GM12874 (cell line): ENCODE measurements at regions not wholly inside any gene's neighbourhood (a gene's known extent, or its start where the extent isn't known, plus 50 kb on each side); places are given as distances from the start of the nearest gene placed in this dataset.

Experiments
- TF ChIP-seq, protein P1 (sequence below): IDR thresholded peaks from 2 replicates; pipeline ENCODE4 v1.5.1; 2011; ENCODE audit warnings: low read depth, mild to moderate bottlenecking, control low read depth, low read length, moderate library complexity; ENCODE audit not compliant: insufficient read depth

DNA sequence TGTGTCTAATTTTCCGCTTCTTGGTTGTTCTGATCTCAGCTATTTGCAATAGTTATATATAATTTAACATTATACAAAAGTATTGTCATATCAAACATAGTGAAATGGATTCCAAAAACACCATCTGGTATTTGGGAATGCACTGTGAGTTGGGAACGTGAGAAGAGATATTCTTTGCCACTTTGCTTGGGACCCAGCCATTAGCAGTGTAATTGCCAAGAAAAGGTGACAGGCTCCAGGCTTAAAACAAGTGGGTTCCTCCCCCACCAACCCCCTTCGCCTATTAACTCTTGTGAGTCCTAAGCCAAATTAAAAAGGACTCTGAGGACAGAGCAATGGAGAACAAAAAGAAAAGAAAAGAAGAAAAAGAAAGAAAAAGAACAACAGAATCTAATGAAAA lies 186.7 kb upstream of the NFIA start:
- TF ChIP-seq, protein P1, sequence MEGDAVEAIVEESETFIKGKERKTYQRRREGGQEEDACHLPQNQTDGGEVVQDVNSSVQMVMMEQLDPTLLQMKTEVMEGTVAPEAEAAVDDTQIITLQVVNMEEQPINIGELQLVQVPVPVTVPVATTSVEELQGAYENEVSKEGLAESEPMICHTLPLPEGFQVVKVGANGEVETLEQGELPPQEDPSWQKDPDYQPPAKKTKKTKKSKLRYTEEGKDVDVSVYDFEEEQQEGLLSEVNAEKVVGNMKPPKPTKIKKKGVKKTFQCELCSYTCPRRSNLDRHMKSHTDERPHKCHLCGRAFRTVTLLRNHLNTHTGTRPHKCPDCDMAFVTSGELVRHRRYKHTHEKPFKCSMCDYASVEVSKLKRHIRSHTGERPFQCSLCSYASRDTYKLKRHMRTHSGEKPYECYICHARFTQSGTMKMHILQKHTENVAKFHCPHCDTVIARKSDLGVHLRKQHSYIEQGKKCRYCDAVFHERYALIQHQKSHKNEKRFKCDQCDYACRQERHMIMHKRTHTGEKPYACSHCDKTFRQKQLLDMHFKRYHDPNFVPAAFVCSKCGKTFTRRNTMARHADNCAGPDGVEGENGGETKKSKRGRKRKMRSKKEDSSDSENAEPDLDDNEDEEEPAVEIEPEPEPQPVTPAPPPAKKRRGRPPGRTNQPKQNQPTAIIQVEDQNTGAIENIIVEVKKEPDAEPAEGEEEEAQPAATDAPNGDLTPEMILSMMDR: no peak

- TF ChIP-seq, protein P1: no peak
Observed at GRCh38 chr1:60895252-60895651, 187.1 kb upstream of the NFIA start.

DNA sequence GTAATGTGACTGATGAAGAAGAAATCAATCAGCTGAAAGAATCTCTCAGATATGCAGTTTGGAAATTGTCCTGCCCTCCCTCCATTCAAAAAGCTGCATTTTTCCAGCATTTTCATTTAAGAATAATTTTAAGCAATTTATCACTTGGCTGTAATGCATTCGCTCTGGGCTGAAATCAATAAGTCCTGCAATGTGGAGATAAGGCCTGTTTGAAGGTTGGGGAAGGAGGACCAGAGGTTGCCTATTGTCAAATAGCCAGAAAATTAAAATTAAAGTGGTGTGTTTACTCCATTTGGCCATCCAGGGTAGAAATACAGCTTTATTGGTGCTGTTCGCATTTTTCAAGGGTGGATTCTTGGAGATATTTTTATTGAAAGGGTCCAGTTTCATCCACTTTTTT lies 187.6 kb upstream of the NFIA start:
- TF ChIP-seq, protein P1: no peak

DNA sequence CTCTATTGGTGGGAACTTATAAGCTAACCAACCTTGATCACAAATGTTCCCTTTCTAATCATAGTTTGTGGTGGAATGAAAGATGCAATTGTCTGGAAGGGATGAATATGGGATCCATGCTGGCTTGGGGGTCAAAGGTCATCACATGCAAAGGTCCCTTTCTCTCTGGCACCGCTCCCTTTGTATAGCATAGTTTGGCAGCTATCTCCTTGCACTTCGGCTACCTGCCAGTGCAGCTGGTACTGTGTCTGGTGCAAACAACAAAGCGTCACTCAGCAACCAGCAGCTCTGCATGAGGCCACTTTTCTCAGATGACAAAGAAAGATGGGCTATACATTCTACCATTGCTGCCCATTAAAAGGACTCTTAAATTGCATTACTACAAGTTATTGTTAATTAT lies 188.2 kb upstream of the NFIA start:
- TF ChIP-seq, protein P1: no peak

GRCh38 chr1:60893136-60893930 lies 189.0 kb upstream of the NFIA start:
- TF ChIP-seq, protein P1: no peak

DNA sequence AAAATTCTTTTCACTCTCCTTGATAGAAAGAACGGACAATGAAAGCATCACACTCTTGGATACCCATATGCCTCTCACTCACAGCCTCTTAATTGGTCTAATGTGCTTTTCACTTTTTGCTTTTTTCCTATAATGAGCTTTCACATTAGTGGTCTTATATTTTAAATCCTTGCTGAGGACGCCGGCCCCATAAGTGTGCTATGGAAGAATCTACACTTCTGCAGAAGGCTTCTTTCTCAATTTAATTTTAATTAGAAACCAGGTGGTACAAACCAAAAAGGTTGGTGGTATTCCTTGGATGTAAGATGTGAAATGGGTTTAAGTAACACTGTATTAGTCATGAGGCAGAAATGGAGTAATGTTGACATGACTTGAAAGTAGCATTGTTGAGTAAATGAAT lies 190.6 kb upstream of the NFIA start:
- TF ChIP-seq, protein P1: no peak

DNA sequence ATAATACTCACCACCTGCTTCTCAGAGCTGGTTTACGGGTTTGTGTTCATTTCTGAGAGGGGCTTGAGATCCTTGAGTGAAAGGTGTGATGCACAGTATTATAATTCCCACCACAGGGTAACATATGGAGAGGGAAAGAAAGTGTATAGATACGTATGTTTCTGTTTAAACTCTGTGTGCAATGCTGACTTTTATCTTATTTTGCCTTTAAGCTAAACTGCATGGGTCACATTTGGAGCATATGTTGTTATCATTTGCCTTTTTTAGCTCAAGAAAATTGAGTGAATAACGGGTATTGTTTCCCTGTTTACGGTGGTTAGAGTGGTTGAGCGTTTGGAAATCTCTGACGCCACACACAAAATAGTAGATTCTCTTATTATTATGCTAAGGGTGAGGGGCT lies 191.1 kb upstream of the NFIA start:
- TF ChIP-seq, protein P1: no peak
